HUES48 (cell line): ENCODE measurements at regions not wholly inside any gene's neighbourhood (a gene's known extent, or its start where the extent isn't known, plus 50 kb on each side); places are given as distances from the start of the nearest gene placed in this dataset.
"Not testable (repeated sequence)": the region's sequence is repeated elsewhere in the genome, so short reads cannot be mapped to it uniquely, and the experiment has no call there.

ENCODE experiments used
- H3K27ac ChIP-seq: one replicate; pipeline ENCODE4 v1.7.0; 2013; ENCODE audit warnings: low read depth, low read length, inconsistent platforms
- H3K27me3 ChIP-seq: 2 replicates; pipeline ENCODE4 v1.6.1; 2013; ENCODE audit warnings: mild to moderate bottlenecking, low read length; ENCODE audit not compliant: control insufficient read depth, insufficient read depth
- H3K36me3 ChIP-seq: 2 replicates; pipeline ENCODE4 v1.6.1; 2013; ENCODE audit warnings: low read length; ENCODE audit not compliant: control insufficient read depth, insufficient read depth
- H3K4me1 ChIP-seq: 2 replicates; pipeline ENCODE4 v1.6.1; 2013; ENCODE audit warnings: mild to moderate bottlenecking, low read length; ENCODE audit not compliant: control insufficient read depth, insufficient read depth
- H3K4me3 ChIP-seq: 2 replicates; pipeline ENCODE4 v1.5.1; 2013; ENCODE audit warnings: mild to moderate bottlenecking, low read depth, low read length
- H3K9ac ChIP-seq: 2 replicates; pipeline ENCODE4 v1.6.1; 2013; ENCODE audit warnings: mild to moderate bottlenecking, low read depth, low read length, moderate library complexity
- H3K9me3 ChIP-seq: 2 replicates; pipeline ENCODE4 v1.6.1; 2013; ENCODE audit warnings: low read length; ENCODE audit not compliant: control insufficient read depth, insufficient read depth

DNA sequence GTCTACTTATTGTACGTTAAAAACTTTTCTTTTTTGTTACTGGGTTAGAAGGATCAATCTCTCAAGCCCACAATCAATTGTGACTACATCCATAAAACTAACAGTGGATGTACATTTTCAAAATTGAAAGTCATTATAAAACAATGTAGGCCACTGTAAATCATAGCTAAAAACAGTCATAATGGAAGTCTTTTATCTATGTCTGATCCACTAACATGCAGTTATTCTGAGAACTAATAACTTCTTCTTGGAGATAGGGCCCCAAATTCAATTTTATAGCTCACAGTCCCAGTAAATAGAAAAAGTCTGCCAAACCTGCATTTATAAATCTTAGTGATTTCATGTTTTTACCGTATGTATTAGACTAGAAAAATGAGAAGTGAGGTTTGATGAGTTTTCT, 187.3 kb upstream of the MMS22L start:
- no peak overlapping the region for H3K9ac ChIP-seq
- H3K27ac ChIP-seq: no peak overlapping the region

DNA sequence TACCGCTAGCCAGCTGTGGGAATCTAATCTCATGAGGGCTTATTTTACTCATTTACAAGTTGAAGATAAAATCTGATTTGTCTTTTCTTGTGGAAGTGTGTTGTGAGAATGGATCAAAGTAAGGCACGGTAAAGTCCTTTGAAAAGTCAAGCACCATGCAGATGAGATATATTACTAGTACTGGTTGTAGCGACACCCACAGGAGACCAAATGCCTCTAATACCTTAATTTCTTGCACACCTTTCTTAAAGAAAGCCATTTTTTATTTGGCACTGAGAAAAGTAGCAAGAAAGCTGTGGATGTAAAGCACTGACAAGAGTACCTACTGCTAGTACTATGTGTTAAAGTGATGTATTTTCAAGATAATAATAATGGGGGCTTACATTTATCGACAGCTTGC, 191.0 kb upstream of the MMS22L start:
- no peaks in the 10 kb centered on the region for H3K4me1 ChIP-seq
- H3K27me3 ChIP-seq: no peaks in the 10 kb centered on the region
- H3K9me3 ChIP-seq: no peaks in the 10 kb centered on the region
- H3K4me3 ChIP-seq: no peak overlapping the region
- H3K27ac ChIP-seq: no peak overlapping the region
- no peaks in the 10 kb centered on the region for H3K36me3 ChIP-seq
- no peak overlapping the region for H3K9ac ChIP-seq

More for the DNA sequence above, 187.3 kb upstream of the MMS22L start:
- Histone ChIP-seq H3K36me3 (no peaks in the 10 kb centered on the region), H3K9me3 (no peaks in the 10 kb centered on the region), H3K4me3 (no peak overlapping the region), H3K4me1 (peaks cover 11% of the 10 kb centered on the region), H3K27me3 (no peaks in the 10 kb centered on the region)

DNA sequence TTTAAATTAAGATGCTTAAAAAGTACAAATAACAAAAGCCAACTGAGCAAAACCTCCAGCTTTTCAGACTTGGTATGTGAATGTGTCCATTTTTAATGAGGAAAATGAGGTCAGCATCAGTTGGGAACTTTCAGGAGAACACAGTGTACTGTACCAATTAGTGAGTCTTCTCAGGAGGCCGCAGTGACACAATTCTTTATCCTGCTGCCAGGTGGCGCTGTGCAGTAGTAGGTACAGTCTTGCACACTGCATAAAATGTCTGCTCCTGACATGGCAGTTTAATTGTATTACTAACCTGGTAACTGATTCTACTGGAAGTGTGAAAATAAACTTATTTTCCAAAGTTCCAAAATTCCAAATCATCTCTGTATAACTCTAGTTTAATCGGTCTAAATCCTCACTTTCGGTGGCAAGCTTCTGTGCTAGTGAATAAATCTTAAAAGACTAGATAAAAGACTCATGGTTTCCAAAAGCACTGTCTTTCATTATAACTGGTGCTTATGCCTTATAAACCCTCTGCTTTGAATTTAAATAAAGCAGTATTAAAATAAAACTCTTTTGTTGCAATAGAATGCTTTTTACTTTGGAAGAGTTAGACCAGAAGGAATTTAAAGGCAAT, 214.8 kb upstream of the MMS22L start:
- no peaks in the 10 kb centered on the region for H3K9me3 ChIP-seq
- no peak overlapping the region for H3K4me3 ChIP-seq
- H3K27ac ChIP-seq: no peak overlapping the region
- no peaks in the 10 kb centered on the region for H3K36me3 ChIP-seq
- H3K9ac ChIP-seq: no peak overlapping the region
- H3K27me3 ChIP-seq: no peaks in the 10 kb centered on the region
- H3K4me1 ChIP-seq: no peaks in the 10 kb centered on the region

DNA sequence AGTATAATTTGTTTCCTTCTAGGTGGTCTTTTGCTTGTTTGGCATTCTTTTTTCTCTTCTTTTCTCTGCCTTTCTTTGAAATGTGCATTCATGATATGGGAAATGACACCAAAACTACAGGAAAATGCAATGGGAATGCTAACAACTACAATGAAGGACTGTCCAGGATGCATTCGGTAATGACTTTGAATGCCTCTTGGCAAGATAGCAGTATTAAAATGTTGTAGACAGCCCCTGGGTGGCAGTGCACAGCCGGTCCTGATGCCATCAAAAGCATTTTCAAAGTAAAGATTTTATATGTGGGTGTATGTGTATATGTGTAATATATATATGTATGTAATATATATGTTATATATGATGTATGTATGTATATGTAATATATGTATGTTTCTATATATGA, 218.8 kb upstream of the MMS22L start:
- no peak overlapping the region for H3K4me3 ChIP-seq
- H3K9me3 ChIP-seq: no peaks in the 10 kb centered on the region
- no peak overlapping the region for H3K27ac ChIP-seq
- H3K4me1 ChIP-seq: no peaks in the 10 kb centered on the region
- H3K27me3 ChIP-seq: no peaks in the 10 kb centered on the region
- no peaks in the 10 kb centered on the region for H3K36me3 ChIP-seq
- no peak overlapping the region for H3K9ac ChIP-seq

DNA sequence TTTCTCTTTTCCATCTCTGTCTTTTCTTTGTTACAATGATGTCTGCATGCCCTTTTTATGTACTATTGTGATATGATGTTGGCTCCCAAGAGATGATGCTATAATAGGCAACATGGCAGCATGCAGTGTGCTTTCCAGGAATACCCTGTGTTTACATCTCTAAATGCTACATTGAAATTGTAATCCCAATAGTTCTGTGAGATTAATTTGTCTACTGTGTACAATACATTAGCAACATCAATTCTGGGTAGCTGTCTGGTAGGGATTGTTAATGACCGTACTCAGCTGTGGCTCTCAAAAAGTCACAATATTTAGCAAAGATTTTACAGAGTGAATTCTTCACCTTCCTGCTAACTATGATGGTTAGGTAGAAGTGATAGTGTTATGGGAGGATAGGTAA, 225.6 kb upstream of the MMS22L start:
- Histone ChIP-seq H3K27ac (no peak overlapping the region), H3K9ac (no peak overlapping the region), H3K4me1 (no peaks in the 10 kb centered on the region), H3K36me3 (no peaks in the 10 kb centered on the region), H3K9me3 (no peaks in the 10 kb centered on the region), H3K27me3 (no peaks in the 10 kb centered on the region), H3K4me3 (no peak overlapping the region)

DNA sequence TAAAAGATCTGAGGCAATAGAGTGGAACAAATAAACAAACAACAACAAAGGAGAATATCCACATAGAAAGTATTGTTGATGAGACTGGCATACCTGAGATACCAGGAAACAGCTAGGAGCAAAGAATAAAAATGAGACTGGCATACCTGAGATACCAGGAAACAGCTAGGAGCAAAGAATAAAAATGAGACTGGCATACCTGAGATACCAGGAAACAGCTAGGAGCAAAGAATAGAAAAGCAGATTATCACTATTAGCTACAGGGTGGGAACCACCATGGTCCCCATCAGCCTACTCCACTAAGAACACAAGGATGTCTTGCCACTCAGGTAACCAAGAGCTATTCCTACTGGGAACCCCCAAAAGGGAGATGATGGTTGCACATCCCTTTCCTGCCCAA, 230.2 kb upstream of the MMS22L start:
- not testable (repeated sequence) for H3K9ac ChIP-seq, H3K36me3 ChIP-seq, H3K4me3 ChIP-seq, H3K27me3 ChIP-seq, H3K9me3 ChIP-seq, H3K4me1 ChIP-seq, H3K27ac ChIP-seq

DNA sequence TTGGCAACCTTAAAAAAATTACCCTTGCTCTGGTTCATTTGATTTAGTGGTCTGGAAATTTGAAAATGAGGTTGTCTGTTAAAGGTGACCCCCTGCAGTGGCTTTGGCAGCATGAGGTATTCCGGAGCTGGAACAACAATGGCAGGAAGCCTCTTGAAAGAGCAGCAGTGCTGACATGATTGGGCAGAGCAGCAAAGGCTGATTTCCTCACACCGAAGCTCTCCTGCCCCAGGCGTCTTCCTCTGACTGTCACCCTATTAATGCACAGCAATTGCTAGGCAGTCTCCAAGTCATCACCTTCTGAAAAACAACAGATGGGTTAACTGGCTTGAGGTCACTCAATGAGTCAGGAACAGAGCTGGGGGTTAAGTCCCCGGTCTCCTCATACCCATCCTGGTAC, 241.8 kb upstream of the MMS22L start:
- Histone ChIP-seq H3K27ac (peak overlapping the region; percentile 43), H3K4me3 (no peak overlapping the region), H3K27me3 (no peaks in the 10 kb centered on the region), H3K36me3 (no peaks in the 10 kb centered on the region), H3K9me3 (no peaks in the 10 kb centered on the region), H3K4me1 (peaks cover 26% of the 10 kb centered on the region), H3K9ac (no peak overlapping the region)

DNA sequence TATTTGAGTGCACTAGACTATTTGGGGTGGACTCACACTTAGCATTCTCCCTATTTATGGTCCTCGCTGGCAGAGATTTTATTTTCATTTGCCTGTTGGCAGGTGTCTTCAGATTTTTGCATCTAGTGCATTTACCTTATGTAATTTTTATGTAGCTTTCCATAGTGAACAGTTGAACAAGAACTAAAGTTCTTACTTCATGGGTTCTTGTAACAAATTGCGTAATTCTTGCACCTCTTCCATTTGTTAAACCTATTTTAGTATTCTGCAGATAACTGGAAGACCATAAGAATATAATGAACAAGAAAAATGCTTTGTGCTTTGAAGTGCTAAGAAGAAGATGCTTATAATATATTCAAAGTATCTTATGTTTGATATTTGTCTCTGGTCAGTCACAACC, 252.8 kb upstream of the MMS22L start:
- Histone ChIP-seq H3K27ac (no peak overlapping the region), H3K4me3 (no peak overlapping the region), H3K4me1 (no peaks in the 10 kb centered on the region), H3K27me3 (no peaks in the 10 kb centered on the region), H3K9ac (no peak overlapping the region), H3K9me3 (no peaks in the 10 kb centered on the region), H3K36me3 (no peaks in the 10 kb centered on the region)

DNA sequence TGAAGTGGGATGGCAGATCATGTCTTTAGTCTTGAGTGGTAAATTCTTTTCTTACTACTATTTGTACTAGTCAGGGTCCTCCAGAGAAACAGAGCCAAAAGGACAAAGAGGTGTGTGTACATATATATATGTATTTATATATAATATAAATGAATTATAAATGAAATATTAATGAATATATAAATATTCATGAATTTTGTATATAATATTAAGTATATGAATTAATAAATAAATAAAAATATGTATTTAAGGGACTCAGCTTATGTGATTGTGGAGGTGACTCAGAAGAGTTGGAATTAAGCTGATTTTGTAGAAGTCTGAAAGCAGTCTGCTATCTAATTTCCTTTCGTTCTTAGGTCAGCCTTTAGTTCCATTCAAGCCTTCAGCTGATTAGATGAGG, 265.3 kb upstream of the MMS22L start:
- H3K4me3 ChIP-seq: no peak overlapping the region
- no peaks in the 10 kb centered on the region for H3K9me3 ChIP-seq
- H3K36me3 ChIP-seq: no peaks in the 10 kb centered on the region
- H3K4me1 ChIP-seq: no peaks in the 10 kb centered on the region
- H3K27ac ChIP-seq: no peak overlapping the region
- no peaks in the 10 kb centered on the region for H3K27me3 ChIP-seq
- no peak overlapping the region for H3K9ac ChIP-seq

DNA sequence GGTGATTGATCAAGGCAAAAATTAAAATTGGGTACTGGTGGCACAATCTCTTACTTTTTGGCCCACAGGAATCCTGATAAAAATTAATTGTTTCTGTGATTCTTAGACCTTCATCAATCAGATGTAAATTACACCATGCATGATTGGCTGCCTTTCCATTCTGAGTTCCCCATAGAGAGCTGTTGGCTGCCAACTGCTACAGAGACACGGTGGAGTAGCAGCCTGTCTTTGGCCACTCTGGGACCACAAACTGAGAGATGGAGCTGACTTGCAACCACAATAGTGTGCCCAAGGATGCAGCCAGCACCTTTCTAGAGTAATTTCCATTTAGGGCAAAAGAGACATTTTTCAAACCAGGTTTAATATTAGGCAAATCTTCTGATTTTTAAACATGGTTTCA, 274.3 kb upstream of the MMS22L start:
- Histone ChIP-seq H3K27ac (no peak overlapping the region), H3K27me3 (no peaks in the 10 kb centered on the region), H3K9me3 (no peaks in the 10 kb centered on the region), H3K36me3 (no peaks in the 10 kb centered on the region), H3K4me3 (no peak overlapping the region), H3K4me1 (no peaks in the 10 kb centered on the region), H3K9ac (no peak overlapping the region)

DNA sequence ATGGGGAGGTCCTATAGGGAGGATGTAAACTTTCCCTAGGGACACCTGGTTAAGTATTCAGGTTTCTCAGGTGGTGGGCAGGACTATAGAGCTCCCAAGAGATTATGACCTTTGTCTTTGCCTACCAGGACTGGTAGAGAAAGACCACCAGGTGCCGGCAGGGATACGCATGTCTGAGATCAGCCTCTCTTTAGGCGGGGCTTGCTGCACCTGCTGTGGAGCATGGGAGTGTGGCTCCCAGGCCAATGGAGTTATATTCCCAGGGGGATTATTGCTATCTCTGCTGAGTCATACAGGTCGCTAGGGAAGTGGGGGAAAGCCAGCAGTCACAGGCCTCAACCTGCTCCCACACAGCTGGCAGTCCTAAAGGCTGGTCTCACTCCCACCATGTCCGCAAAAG, 280.5 kb upstream of the MMS22L start:
- H3K27ac ChIP-seq: no peak overlapping the region
- H3K9ac ChIP-seq: no peak overlapping the region
- H3K4me3 ChIP-seq: no peak overlapping the region
- no peaks in the 10 kb centered on the region for H3K9me3 ChIP-seq
- H3K36me3 ChIP-seq: no peaks in the 10 kb centered on the region
- peaks cover 2% of the 10 kb centered on the region; the same call in 1 of the 2 replicates for H3K4me1 ChIP-seq
- no peaks in the 10 kb centered on the region for H3K27me3 ChIP-seq

DNA sequence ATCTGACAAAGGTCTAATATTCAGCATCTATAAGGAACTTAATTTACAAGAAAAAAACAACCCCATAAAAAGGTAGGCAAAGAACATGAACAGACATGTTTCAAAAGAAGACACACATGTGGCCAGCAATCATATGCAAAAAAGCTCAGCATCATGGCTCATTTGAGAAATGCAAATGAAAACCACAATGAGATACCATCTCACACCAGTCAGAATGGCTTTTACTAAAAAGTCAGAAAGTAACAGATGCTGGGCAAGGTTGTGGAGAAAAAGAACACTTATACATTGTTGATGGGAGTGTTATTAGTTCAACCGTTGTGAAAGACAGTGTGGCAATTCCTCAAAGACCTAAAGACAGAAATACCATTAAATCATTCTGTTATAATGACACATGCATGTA, 289.9 kb upstream of the MMS22L start:
- Histone ChIP-seq H3K27me3 (no peaks in the 10 kb centered on the region), H3K9me3 (no peaks in the 10 kb centered on the region), H3K27ac (no peak overlapping the region), H3K9ac (no peak overlapping the region), H3K4me3 (no peak overlapping the region), H3K36me3 (no peaks in the 10 kb centered on the region), H3K4me1 (no peaks in the 10 kb centered on the region)
